ENCODE measurements at regions not wholly inside any gene's neighbourhood (a gene's known extent, or its start where the extent isn't known, plus 50 kb on each side); places are given as distances from the start of the nearest gene placed in this dataset.

- TF ChIP-seq TAF1 (IDR thresholded peaks at IDR 0.05; ENCODE audit: borderline replicate concordance, low read depth, low read length) (no peak), POLR2AphosphoS5 (IDR thresholded peaks at IDR 0.05; ENCODE audit: low read depth, low read length) (no peak)
These were observed 1101.2 kb upstream of the RBFOX1 start for GRCh38 chr16:6231398-6231797.

Data from GM12892 (cell line).